ENCODE measurements at regions not wholly inside any gene's neighbourhood (a gene's known extent, or its start where the extent isn't known, plus 50 kb on each side); places are given as distances from the start of the nearest gene placed in this dataset.

- no peak for TF ChIP-seq CTCF (IDR thresholded peaks at IDR 0.05; ENCODE audit: low read length)
- no peak for TF ChIP-seq EZH2 (IDR thresholded peaks at IDR 0.05; ENCODE audit: borderline replicate concordance, low read length)
Observed at GRCh38 chr1:47646676-47647075, 208.8 kb downstream of the FOXD2 start.

Data from OCI-LY1 (cell line).